ENCODE measurements at regions not wholly inside any gene's neighbourhood (a gene's known extent, or its start where the extent isn't known, plus 50 kb on each side); places are given as distances from the start of the nearest gene placed in this dataset.

DNA sequence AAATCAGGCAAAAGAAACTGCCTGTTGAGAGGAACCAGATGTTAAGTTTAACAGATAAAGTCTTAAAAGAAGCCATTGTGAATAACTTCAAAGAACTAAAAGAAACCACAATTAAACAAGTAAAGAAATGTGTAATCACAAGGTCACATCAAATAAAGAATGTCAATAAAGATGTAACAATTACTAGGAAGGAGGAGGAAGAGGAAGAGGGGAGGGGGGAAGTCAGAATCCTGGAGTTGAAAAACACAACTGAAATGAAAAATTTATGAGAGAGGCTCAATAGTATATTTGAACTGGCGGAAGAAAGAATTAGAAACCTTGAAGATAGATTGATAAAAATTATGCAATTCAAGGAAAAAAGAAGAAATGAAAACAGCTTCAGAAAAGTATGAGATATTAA lies 88.4 kb upstream of the CRIM1 start:
- TF ChIP-seq, protein P1, sequence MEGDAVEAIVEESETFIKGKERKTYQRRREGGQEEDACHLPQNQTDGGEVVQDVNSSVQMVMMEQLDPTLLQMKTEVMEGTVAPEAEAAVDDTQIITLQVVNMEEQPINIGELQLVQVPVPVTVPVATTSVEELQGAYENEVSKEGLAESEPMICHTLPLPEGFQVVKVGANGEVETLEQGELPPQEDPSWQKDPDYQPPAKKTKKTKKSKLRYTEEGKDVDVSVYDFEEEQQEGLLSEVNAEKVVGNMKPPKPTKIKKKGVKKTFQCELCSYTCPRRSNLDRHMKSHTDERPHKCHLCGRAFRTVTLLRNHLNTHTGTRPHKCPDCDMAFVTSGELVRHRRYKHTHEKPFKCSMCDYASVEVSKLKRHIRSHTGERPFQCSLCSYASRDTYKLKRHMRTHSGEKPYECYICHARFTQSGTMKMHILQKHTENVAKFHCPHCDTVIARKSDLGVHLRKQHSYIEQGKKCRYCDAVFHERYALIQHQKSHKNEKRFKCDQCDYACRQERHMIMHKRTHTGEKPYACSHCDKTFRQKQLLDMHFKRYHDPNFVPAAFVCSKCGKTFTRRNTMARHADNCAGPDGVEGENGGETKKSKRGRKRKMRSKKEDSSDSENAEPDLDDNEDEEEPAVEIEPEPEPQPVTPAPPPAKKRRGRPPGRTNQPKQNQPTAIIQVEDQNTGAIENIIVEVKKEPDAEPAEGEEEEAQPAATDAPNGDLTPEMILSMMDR (conservative IDR thresholded peaks at IDR 0.05; ENCODE audit: low read depth) = no peak

DNA sequence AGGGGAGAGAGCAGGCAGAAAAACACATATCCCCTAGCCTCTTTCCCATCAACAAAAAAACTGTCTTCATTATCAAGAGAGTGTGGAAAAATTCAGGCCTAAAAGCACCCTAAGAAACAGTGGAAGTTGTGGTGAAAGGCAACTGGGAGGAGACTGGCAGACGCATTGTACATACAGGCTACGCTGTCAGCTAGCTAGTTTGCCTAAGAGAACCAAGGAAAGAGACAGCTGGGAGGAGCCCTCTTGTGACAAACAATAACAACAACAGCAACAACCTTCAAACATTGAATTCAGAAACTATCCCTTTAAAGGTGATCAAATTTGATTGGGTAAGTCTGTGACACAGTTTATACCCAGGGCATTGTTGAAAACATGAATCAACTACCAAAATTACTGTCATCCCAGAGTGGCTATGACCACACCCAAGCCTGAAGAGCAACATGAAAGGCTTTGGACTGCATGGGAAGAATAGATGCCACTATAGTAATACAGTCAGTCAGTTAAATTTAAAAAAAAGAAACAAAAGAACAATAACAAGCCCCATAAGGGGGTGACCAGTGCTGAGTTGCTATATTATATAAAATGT lies 88.9 kb upstream of the CRIM1 start:
- CTCF ChIA-PET = no interaction called here
- TF ChIP-seq, protein P1 (conservative IDR thresholded peaks at IDR 0.05; ENCODE audit: low read depth) = no peak
- POLR2A ChIA-PET (ENCODE audit: low non-redundant PET) = no interaction called here
- H3K27ac ChIP-seq = no peak overlapping the region
- DNase-seq (ENCODE audit: low spot score) = no peak

More for the DNA sequence above, 88.4 kb upstream of the CRIM1 start:
- POLR2A ChIA-PET (ENCODE audit: low non-redundant PET) = no interaction called here
- no peak overlapping the region for H3K27ac ChIP-seq
- CTCF ChIA-PET = no interaction called here
- no peak for DNase-seq (ENCODE audit: low spot score)

DNA sequence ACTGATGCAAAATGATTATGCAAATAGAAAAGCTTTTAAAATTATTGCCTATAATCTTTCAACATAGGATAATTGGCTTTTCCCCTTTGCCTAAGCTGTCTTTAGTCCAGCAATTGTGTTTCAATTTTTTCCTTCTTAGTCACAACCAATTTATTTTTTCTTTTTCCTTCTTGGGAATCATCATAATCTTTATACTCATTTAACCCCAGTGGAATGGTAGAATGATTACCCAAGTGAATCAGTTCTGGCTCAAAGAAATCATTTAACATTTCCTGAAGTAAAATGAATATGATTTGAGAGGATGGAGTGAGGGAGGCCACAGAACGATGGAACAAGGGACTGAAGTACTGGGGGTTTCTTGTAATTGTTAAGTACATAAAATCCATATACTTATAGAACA lies 93.0 kb upstream of the CRIM1 start:
- ChIA-PET CTCF (no interaction called here), POLR2A (ENCODE audit: low non-redundant PET) (no interaction called here)
- H3K27ac ChIP-seq = no peak overlapping the region
- TF ChIP-seq, protein P1 (conservative IDR thresholded peaks at IDR 0.05; ENCODE audit: low read depth) = no peak
- no peak for DNase-seq (ENCODE audit: low spot score)

DNA sequence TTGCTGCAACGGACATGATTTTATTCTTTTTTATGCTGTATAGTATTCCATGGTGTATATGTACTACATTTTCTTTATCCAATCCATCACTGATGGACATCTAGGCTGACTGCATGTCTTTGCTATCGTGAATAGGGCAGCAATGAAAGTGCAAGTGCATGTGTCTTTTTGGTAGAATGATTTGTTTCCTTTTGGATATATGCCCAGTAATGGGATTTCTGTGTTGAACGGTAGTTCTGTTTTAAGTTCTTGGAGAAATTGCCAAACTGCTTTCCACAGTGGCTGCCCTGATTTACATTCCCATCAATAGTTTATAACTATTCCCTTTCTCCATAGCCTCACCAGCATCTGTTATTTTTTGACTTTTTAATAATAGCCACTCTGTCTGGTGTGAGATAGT lies 99.7 kb upstream of the CRIM1 start:
- CTCF ChIA-PET = no interaction called here
- H3K27ac ChIP-seq = no peak overlapping the region
- TF ChIP-seq, protein P1 (conservative IDR thresholded peaks at IDR 0.05; ENCODE audit: low read depth) = no peak
- POLR2A ChIA-PET (ENCODE audit: low non-redundant PET) = no interaction called here
- no peak for DNase-seq (ENCODE audit: low spot score)

DNA sequence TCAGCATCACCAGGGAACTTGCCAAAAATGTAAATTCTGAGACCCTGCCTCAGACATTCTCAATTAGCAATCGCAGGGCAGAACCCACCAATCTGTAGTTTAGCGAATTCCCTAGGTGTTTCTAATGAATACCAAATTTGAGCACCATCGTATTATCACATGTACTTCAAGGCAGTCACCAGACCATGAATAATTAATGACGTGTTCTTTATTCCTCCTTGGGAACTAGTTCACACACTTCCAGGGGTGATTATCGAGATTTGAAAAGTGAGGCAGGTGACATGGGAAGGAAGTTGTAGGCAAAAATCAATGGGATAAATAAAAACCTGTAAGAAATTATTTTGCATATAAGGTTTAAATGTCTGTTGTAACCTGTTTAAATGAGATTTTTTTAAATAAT lies 102.5 kb upstream of the CRIM1 start:
- H3K27ac ChIP-seq = no peak overlapping the region
- CTCF ChIA-PET = no interaction called here
- TF ChIP-seq, protein P1 (conservative IDR thresholded peaks at IDR 0.05; ENCODE audit: low read depth) = no peak
- POLR2A ChIA-PET (ENCODE audit: low non-redundant PET) = no interaction called here
- no peak for DNase-seq (ENCODE audit: low spot score)

DNA sequence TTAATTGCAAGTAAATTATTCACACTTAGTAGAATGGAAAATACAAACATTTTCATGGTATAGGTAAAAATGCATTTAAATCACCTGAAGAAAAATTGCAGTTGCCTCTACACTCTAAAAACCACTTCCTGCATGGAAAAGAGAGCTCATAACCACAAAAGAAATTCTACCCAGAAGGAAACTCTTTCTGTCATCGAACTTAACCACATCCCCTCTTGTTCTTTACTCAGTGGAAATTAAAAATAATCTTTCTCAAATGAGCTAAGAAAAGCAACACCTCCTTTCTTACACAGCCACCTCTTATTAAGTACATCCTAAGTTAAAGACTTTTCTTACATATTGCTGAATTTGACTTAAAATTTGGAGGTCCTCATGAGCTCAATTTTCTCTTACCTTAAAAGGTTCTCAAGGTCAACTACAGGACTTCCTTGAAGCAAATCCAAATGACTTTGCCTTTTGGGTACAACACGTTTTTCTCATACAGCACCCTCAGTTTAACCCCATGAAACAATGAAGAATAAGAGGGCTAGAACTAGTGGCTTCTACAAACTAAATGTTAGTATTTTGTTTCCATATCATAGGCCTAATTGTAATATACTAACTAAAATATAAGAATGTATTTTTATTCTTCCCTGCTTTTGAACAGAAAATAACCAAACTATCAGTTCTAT lies 109.1 kb upstream of the CRIM1 start:
- DNase-seq (ENCODE audit: low spot score) = no peak
- TF ChIP-seq, protein P1 (conservative IDR thresholded peaks at IDR 0.05; ENCODE audit: low read depth) = no peak
- H3K27ac ChIP-seq = no peak overlapping the region
- ChIA-PET CTCF (no interaction called here), POLR2A (ENCODE audit: low non-redundant PET) (no interaction called here)
